ENCODE measurements at regions not wholly inside any gene's neighbourhood (a gene's known extent, or its start where the extent isn't known, plus 50 kb on each side); places are given as distances from the start of the nearest gene placed in this dataset.
"Not testable (repeated sequence)": the region's sequence is repeated elsewhere in the genome, so short reads cannot be mapped to it uniquely, and the experiment has no call there.

- DNase-seq (ENCODE audit: low read depth): no peak
Measured at GRCh38 chr10:9922126-9922870, 1095.4 kb upstream of the CELF2 start.

- DNase-seq (ENCODE audit: low read depth): no peak
Measured at GRCh38 chr10:9926003-9926402, 1091.7 kb upstream of the CELF2 start.

- no peak for DNase-seq (ENCODE audit: low read depth)
Measured at GRCh38 chr10:9926881-9927280, 1090.8 kb upstream of the CELF2 start.

GRCh38 chr10:9939716-9940115 lies 1078.0 kb upstream of the CELF2 start:
- DNase-seq (ENCODE audit: low read depth): no peak

DNA sequence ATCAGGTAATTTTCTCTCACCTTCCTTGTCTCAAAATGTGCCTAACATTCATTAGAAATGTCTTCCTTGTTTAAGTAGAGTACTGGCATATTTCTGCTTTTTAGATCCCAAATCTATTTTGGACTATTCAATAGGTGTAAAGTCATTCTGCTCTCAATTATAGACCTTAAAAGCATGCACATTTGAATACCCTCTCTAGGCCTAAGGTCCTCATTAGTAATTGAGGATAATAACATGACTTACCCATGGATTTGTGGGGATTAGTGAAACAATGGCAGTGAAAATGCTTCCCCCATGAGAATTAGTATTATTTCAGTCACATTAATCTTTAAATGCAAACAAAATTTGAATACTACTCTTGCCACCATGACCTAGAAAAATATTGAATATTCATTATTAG lies 1073.0 kb upstream of the CELF2 start:
- DNase-seq (ENCODE audit: low read depth): no peak

- DNase-seq (ENCODE audit: low read depth): no peak
Measured at GRCh38 chr10:9950070-9950469, 1067.6 kb upstream of the CELF2 start.

GRCh38 chr10:9951481-9952257 lies 1066.0 kb upstream of the CELF2 start:
- DNase-seq (ENCODE audit: low read depth): no peak

GRCh38 chr10:9957351-9957750 lies 1060.3 kb upstream of the CELF2 start:
- no peak for DNase-seq (ENCODE audit: low read depth)

- not testable (repeated sequence) for DNase-seq (ENCODE audit: low read depth)
Measured at GRCh38 chr10:9957876-9958275, 1059.8 kb upstream of the CELF2 start.

GRCh38 chr10:9965341-9965740 lies 1052.3 kb upstream of the CELF2 start:
- DNase-seq (ENCODE audit: low read depth): no peak

- DNase-seq (ENCODE audit: low read depth): no peak
Measured at GRCh38 chr10:9986786-9987185, 1030.9 kb upstream of the CELF2 start.

DNA sequence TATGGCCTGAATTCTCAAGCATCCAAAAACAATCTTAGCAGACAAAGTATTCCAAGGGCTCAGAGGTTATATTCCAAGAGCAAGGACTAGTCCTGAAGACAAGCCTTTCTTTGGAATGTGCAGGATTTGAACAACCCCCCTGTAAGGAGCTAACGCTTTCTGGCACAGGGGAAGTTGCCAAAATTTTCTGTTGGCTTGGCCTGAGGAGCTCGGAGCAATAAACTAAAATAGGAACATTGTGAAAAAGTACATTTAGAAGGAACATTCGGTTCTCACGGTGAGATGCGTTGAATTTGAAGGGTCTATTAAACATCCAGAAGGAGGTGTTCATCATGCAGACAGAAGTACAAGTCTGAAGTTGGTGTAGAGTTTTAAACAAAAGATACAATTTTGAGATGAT lies 1030.5 kb upstream of the CELF2 start:
- no peak for DNase-seq (ENCODE audit: low read depth)

DNA sequence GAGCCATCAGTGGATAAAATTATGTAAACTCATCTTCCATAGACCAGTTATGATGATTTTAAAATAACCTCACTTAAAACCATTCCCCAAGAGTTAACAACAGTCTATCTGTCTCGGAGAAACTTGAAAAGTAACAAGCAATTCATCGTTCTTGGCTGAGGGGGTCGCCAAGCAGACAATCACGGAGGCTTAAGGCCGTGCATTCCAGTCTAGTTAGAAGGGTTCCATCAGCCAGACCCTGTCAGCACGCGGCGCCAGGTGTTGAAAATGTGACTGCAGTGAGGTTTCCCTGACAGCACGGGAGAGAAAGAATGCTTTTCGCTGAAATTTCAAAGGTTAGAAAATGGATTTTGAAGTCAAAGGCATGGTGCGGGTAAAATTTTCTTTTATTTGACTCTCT lies 1025.0 kb upstream of the CELF2 start:
- DNase-seq (ENCODE audit: low read depth): no peak

GRCh38 chr10:9994131-9994530 lies 1023.5 kb upstream of the CELF2 start:
- DNase-seq (ENCODE audit: low read depth): no peak

DNA sequence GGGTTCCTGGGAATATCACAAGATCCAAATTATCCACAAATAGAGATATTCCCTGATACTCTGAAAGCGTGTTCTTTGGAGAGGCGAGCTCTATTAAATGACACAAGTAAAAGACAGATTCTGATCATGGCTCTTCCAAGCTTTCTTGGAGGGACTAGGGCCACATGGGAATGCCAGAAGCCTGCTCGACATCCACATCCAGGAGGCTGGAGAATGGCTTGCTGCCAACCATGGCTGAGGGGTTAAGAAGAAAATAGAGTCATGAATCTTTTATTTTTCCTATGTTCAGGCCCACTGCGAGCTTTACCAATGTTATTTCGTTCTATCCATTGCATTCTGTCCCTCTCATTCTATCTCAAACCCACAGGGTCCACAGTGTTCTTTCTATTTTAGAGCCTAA lies 1018.0 kb upstream of the CELF2 start:
- no peak for DNase-seq (ENCODE audit: low read depth)

DNA sequence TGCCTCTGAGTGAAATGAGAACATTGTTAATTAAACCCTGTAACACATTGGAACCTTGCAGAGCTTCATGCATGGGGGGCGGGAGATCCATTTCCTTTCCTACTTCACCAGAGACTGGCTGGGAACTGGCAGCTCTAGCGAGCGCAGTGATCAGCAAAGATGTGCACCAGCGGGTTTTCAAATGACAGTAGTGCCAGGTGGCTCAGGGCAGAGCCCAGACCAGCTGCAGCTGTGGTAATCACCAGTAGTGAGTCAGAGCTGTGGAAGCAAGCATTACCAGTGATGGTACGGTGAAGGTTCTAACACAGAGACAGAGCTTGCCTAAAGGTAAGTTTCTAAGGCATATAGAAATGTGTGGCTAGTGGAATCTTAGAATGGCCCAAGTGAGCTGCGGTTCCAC lies 1009.7 kb upstream of the CELF2 start:
- DNase-seq (ENCODE audit: low read depth): no peak

DNA sequence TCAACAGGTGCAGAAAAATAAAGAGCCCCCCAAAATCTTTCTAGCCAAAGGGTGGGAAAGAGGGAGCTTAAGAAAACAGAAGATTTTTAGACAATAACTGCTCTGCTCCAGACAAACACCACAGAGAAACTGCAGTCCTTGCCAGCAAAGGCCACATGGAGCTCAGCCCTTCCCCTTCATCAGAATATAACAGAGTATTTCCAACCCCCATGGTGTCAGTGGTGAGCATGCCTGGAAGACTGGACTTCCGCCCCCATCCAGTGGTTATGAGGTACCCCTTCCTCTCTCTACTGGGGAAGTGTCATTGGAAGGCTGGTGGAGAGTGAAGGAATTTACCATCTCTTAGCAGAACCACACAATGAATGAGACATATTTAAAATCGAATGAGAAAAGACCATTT lies 1007.3 kb upstream of the CELF2 start:
- no peak for DNase-seq (ENCODE audit: low read depth)

DNA sequence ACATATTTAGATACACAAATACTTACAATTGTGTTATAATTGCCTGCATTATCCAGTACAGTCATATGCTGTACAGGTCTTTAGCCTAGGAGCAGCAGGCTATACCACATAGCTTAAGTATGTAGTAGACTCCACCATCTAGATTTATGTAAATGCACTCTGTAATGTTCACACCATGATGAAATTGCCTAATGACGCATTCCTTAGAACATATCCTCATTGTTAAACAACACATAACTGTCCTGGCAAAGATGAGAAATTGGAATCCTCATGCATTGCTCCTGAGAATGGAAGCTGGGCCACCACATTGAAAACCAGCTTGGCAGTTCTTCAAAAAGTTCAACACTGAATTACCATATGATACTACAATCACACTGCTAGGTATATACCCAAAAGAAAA lies 1002.8 kb upstream of the CELF2 start:
- no peak for DNase-seq (ENCODE audit: low read depth)

GRCh38 chr10:10017716-10018115 lies 1000.0 kb upstream of the CELF2 start:
- DNase-seq (ENCODE audit: low read depth): no peak

- DNase-seq (ENCODE audit: low read depth): no peak
Measured at GRCh38 chr10:10020945-10021344, 996.7 kb upstream of the CELF2 start.

- DNase-seq (ENCODE audit: low read depth): no peak
Measured at GRCh38 chr10:10032991-10033390, 984.7 kb upstream of the CELF2 start.

- DNase-seq (ENCODE audit: low read depth): no peak
Measured at GRCh38 chr10:10038348-10038747, 979.3 kb upstream of the CELF2 start.

DNA sequence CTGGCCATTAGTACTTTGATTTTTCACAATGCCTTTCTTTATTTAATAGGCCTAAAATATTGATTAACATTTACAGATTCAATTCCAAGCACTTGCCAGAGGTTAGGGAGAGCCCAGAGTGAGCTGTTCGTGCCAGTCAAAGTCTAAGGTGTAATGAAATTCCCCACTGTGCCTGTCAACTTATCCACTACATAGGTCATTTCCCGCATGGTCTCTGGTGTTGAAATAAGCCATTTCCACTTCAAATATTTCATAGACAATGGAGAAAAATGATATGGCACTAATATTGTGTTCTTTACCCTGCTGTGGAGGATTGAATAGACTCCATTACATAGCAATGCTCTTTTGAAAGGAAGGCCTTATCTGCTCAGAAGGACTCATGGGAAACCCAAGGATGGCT lies 978.1 kb upstream of the CELF2 start:
- no peak for DNase-seq (ENCODE audit: low read depth)

DNA sequence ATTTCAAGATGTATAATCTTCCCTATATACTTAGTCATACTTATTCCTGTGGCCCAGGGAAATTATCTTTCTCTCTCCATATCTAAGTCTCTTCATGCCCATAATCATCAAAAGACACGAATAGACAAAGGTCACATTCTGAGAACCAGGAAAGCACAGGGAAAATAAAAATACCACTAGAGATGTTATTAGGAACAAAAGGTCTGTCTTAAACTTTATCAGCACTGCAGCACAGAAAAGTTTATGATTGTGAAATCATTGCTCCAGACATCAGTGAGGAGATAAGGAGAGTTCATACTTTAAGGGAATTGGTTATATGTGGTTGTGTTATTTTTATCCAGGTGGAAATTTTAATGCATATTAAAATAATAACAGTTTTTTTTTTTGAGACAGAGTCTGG lies 974.6 kb upstream of the CELF2 start:
- no peak for DNase-seq (ENCODE audit: low read depth)
